AG10803 (cell line): ENCODE measurements at regions not wholly inside any gene's neighbourhood (a gene's known extent, or its start where the extent isn't known, plus 50 kb on each side); places are given as distances from the start of the nearest gene placed in this dataset.

Experiments
- DNase-seq: peaks from one replicate; pipeline ENCODE4 v3.0.0; 2010; ENCODE audit warnings: low read depth
- H3K4me3 ChIP-seq: 2 replicates; pipeline ENCODE4 v1.5.1; 2011; ENCODE audit warnings: mild to moderate bottlenecking, low read length, control low read depth
- CTCF ChIP-seq: conservative IDR thresholded peaks from 2 replicates; pipeline ENCODE4 v1.5.1; 2011; ENCODE audit warnings: mild to moderate bottlenecking, low read length, control low read depth, inconsistent platforms

- no peak for DNase-seq
- no peak for TF ChIP-seq CTCF
Measured at GRCh38 chr16:52368859-52369258, 178.1 kb downstream of the TOX3 start.

GRCh38 chr16:52367821-52368220 lies 179.1 kb downstream of the TOX3 start:
- no peak for TF ChIP-seq CTCF
- no peak overlapping the region for H3K4me3 ChIP-seq
- DNase-seq, result no peak

More at GRCh38 chr16:52368859-52369258, 178.1 kb downstream of the TOX3 start:
- H3K4me3 ChIP-seq, result no peak overlapping the region

DNA sequence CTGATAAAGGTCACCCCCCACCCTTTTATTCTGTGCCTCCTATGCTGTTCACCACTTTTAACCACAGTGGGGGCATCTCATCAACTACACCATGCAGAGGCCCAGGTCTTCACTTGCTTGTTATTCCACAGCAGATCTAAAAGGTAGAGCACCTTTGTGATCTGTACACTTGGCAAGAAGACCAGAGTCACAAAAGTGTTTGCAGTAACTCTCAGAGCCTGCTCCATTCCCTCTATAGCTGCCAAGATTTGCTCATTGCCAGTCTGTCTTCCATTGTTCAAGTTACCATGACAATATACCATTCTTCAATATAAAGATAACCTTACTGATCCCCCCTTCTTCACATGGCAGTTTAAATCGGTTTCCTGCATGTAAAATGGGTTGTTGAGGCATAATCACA lies 180.0 kb downstream of the TOX3 start:
- TF ChIP-seq CTCF, result no peak

GRCh38 chr16:52364500-52364899 lies 182.4 kb downstream of the TOX3 start:
- H3K4me3 ChIP-seq, result no peak overlapping the region
- no peak for TF ChIP-seq CTCF
- no peak for DNase-seq

More for the DNA sequence above, 180.0 kb downstream of the TOX3 start:
- no peak for DNase-seq
- no peak overlapping the region for H3K4me3 ChIP-seq

- TF ChIP-seq CTCF, result no peak
- no peak overlapping the region for H3K4me3 ChIP-seq
- DNase-seq, result no peak
Measured at GRCh38 chr16:52363082-52363481, 183.9 kb downstream of the TOX3 start.

DNA sequence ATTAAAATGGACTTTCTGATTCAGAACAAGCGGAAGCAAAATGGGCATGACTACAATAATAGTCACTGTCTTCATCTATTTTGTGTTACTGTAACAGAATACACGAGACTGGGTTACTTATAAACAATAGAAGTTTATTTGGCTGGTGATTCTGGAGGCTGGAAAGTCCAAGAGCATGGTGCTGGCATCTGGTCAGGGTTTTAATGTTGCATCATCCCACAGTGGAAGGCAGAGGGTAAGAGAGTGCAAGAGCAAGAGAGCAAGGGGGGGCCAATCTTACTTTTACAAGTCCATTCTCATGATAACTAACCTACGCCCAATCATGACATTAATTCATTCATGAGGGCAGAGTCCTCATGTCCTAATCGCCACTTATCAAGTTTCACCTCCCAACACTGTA lies 189.2 kb downstream of the TOX3 start:
- no peak for DNase-seq
- TF ChIP-seq CTCF, result no peak
- H3K4me3 ChIP-seq, result no peak overlapping the region

- DNase-seq, result no peak
- H3K4me3 ChIP-seq, result no peak overlapping the region
- no peak for TF ChIP-seq CTCF
Measured at GRCh38 chr16:52353249-52353648, 193.7 kb downstream of the TOX3 start.
